GOT3 (cell line): ENCODE measurements at regions not wholly inside any gene's neighbourhood (a gene's known extent, or its start where the extent isn't known, plus 50 kb on each side); places are given as distances from the start of the nearest gene placed in this dataset.
"Not testable (repeated sequence)": the region's sequence is repeated elsewhere in the genome, so short reads cannot be mapped to it uniquely, and the experiment has no call there.

Experiments used
- DNase-seq: peaks from one replicate; lab custom pipeline; 2025; ENCODE audit warnings: mixed read lengths; lab: John Stamatoyannopoulos, UW

DNA sequence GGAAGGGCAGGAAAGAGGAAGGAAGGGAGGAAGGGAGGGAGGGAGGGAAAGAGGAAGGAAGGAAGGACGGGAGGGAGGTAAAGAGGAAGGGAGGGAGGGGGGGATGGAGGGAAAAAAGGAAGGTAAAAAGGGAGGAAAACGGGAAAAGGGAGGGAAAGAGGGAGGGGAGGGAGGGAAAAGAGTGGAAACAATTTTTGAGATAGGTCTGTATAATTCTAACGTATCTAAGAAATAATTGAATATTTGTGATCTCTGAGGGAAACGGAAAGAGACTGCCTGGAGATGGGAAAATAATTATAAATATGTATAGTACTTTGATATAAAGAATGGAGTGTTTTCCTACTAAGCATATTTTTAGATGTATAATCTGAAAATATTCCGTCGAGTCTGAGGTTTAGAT, 158.2 kb upstream of the FOXK1 start:
- DNase-seq, result no peak

GRCh38 chr7:4525884-4526283, 156.2 kb upstream of the FOXK1 start:
- DNase-seq, result no peak

GRCh38 chr7:4527988-4528636, 154.0 kb upstream of the FOXK1 start:
- DNase-seq, result no peak

- no peak for DNase-seq
These were observed 150.9 kb upstream of the FOXK1 start for GRCh38 chr7:4531236-4531635.

GRCh38 chr7:4533339-4533738, 148.8 kb upstream of the FOXK1 start:
- DNase-seq, result not testable (repeated sequence)

DNA sequence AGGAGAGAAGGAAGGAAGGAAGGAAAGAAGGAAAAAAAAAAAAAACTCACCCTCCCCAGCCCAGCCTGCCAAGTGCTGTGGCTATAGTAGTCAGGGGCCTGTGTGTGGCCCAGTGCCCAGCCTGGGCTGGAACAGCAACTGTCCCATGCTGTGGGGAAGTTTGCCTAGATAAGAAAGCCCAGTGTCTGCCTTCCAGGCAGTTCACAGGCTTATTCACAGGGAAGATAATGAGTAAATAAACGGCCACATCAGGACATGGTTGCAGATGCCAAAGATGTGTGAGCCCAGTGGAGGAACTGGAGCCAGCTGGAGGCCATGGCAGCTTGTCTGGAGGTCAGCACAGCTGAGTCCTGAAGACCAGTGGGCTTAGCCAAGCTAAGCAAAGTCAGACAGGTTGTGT, 132.4 kb upstream of the FOXK1 start:
- no peak for DNase-seq

- no peak for DNase-seq
These were observed 132.0 kb upstream of the FOXK1 start for GRCh38 chr7:4550117-4550516.

DNA sequence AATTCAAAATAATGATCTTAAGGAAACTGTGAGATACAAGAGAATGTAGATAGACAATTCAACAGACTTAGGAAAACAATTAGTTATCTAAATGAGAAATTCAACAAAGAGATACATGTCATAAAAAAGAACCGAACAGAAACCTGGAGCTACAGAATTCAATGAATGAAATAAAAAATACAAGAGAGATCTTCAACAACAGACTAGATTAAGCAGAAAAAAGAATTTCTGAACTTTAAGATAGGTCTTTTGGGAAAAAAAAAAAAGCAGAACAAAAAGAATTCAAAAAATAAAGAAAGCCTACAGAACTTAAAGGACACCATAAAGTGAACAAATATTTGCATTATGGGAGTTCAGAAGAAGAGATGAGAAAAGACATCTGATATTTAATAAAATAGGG, 129.1 kb upstream of the FOXK1 start:
- DNase-seq, result no peak

- no peak for DNase-seq
These were observed 125.0 kb upstream of the FOXK1 start for GRCh38 chr7:4556868-4557793.

- no peak for DNase-seq
These were observed 120.3 kb upstream of the FOXK1 start for GRCh38 chr7:4561795-4562194.

- no peak for DNase-seq
These were observed 115.4 kb upstream of the FOXK1 start for GRCh38 chr7:4566714-4567113.

GRCh38 chr7:4574851-4575250, 107.2 kb upstream of the FOXK1 start:
- no peak for DNase-seq

DNA sequence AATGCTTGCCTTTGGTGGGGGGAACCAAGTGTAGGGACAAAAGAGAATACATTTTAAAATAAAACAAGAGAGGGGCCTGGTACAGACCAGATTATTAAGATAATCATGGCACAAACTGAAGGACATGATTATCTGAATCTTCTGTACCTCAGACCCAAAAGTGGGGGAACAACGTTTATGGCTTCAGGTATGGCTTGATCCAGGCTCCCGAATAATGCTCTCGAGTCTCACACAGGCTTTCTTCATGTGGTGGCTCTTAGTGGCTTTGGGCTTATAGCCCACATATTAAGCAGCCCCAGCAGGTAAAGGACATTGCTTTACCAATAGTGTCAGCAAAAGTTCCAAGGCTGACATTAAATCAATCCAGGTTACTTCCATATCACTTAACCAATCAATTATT, 106.8 kb upstream of the FOXK1 start:
- DNase-seq, result no peak

GRCh38 chr7:4602905-4603842, 78.9 kb upstream of the FOXK1 start:
- DNase-seq, result no peak

DNA sequence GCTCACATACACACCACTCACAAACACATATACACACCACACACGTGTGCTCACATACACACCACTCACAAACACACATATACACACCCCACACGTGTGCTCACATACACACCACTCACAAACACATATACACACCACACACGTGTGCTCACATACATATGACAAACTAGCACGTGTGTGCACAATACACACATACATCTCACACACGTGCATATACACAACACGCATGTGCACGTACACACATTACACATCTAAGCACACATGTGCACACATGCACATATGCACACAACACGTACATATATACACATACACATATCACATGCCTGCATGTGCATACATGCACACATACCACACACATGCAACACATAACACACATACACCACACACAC, 78.3 kb upstream of the FOXK1 start:
- DNase-seq, result no peak

DNA sequence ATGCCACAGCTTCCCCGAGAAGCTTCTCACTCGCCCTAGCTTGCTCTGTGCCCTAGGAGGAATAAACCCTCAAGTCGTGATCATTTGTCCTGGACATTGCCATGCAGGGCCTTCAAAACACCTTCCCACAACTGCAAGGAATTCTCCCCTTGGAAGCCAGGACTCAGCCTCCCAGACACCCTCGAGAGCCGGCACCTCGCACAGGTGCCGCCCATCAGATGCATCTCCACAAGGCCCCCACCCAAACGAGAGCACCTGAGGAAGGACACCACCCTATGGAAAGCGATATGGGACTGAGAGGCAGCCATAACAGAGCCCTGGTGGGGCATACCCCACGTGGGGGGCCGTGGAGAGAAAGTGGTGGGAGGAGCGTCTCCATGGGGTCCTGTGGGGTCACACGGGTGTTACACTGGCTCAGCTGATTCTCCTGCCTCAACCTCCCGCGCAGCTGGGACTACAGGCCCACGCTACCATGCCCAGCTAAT, 77.6 kb upstream of the FOXK1 start:
- no peak for DNase-seq

DNA sequence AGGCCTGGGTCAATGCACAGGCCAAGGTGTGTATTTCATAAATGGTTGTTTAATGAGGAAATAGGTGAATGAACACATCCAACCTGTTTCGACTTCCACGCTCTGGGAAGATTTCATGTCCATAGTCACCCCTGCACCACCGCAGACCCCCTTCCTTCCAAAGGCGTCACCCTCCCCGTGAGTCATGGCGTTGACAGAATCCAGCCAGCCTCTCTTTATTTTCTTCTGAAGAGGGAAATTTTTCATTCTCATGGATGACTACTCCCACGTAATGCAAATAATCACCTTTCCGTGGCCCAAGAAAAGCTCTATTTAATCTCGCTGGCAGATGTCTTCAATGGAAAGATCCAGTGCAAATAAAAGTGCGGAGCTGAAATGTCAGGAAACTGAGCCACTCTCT, 75.3 kb upstream of the FOXK1 start:
- no peak for DNase-seq

DNA sequence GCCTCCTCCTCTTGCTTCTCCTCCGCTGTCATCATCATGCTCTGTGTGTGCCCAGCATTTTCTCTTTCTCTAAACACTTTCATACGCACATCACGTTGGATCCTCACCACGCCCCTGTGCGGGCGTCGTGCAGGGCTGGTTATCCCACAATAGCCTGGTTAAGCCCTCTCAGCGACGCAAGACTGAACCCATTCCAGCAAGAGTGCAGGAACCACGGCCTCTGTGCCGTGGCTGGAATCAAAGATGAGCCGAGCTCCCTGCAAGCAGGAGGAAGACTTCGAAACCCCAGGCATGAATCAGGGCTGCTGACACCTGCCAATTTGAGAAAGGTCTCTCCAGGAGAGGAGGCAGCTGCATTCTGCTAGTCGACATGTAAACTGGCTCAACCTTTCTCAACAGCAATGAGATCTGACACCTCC, 74.8 kb upstream of the FOXK1 start:
- no peak for DNase-seq

DNA sequence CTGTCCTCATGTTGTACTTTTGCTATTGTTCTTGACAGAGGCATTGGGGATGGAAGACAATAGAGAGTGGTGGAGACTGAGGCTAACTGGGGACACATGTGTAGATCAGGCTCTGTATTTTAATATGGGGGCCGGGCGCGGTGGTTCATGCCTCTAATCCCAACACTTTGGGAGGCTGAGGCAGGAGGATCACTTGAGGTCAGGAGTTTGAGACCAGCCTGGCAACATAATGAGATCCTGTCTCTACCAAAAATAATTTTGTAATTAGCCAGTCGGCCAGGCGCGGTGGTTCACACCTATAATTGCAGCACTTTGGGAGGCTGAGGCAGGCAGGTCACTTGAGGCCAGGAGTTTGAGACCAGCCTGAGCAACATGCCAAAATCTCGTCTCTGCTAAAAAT, 72.5 kb upstream of the FOXK1 start:
- not testable (repeated sequence) for DNase-seq

DNA sequence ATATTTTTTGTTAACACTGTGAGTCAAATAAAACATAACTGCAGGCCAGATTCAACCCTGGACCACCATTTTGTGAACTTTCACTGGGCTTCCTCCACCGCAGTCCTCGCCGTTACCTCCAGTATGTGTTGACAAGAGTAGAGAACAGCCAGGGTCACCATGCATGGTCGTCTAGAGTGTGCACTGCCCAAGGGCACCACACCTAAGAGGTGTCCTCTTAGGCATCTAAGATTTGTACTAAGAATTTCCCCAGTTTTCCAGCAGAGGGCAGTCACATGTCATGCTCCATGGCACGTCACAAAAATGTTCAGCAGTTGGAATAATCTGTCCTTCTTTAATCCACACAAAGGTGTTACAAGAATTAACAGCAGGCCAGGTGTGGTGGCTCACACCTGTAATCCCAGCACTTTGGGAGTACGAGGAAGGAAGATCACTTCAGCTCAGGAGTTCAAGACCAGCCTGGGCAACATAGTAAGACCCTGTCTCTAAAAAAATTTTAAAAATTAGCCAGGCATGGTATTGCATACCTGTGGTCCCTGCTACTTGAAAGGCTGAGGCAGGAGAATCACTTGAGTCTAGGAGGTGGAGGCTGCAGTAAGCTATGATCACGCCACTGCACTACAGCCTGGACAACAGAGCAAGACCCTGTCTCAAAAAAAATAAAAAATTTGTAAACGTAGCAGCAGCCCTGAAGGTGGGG, 71.2 kb upstream of the FOXK1 start:
- DNase-seq, result no peak

GRCh38 chr7:4612237-4612636, 69.9 kb upstream of the FOXK1 start:
- DNase-seq, result no peak
